ENCODE measurements at regions not wholly inside any gene's neighbourhood (a gene's known extent, or its start where the extent isn't known, plus 50 kb on each side); places are given as distances from the start of the nearest gene placed in this dataset.

DNA sequence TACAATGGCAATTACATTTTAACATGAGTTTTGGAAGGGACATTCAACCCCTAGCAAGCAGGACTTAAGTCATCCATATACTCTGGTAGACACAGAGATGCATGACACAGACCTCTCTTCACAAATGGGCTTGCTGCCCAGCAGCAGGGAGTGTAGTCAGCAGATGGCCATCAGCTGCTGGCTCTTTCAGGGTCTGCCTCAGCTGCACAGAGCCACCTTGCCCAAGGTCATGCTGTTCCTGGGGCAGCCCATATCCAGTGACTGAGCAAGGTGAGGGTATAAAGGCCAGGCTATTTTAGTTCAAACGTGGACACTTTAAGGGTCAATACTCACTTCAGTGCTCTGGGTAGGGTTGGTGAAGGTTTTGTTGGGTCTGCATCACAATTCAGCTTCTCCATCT lies 58.3 kb upstream of the JDP2 start (continued):
- TF ChIP-seq, protein P1, sequence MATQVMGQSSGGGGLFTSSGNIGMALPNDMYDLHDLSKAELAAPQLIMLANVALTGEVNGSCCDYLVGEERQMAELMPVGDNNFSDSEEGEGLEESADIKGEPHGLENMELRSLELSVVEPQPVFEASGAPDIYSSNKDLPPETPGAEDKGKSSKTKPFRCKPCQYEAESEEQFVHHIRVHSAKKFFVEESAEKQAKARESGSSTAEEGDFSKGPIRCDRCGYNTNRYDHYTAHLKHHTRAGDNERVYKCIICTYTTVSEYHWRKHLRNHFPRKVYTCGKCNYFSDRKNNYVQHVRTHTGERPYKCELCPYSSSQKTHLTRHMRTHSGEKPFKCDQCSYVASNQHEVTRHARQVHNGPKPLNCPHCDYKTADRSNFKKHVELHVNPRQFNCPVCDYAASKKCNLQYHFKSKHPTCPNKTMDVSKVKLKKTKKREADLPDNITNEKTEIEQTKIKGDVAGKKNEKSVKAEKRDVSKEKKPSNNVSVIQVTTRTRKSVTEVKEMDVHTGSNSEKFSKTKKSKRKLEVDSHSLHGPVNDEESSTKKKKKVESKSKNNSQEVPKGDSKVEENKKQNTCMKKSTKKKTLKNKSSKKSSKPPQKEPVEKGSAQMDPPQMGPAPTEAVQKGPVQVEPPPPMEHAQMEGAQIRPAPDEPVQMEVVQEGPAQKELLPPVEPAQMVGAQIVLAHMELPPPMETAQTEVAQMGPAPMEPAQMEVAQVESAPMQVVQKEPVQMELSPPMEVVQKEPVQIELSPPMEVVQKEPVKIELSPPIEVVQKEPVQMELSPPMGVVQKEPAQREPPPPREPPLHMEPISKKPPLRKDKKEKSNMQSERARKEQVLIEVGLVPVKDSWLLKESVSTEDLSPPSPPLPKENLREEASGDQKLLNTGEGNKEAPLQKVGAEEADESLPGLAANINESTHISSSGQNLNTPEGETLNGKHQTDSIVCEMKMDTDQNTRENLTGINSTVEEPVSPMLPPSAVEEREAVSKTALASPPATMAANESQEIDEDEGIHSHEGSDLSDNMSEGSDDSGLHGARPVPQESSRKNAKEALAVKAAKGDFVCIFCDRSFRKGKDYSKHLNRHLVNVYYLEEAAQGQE (IDR thresholded peaks at IDR 0.05; ENCODE audit: unreplicated experiment): no peak
- TF ChIP-seq ZNF114 (CRISPR knock-in tag; IDR thresholded peaks at IDR 0.05) (no peak), STAT1 (IDR thresholded peaks at IDR 0.05; ENCODE audit: unreplicated experiment) (no peak)
- TF ChIP-seq, protein P2, sequence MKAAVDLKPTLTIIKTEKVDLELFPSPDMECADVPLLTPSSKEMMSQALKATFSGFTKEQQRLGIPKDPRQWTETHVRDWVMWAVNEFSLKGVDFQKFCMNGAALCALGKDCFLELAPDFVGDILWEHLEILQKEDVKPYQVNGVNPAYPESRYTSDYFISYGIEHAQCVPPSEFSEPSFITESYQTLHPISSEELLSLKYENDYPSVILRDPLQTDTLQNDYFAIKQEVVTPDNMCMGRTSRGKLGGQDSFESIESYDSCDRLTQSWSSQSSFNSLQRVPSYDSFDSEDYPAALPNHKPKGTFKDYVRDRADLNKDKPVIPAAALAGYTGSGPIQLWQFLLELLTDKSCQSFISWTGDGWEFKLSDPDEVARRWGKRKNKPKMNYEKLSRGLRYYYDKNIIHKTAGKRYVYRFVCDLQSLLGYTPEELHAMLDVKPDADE (IDR thresholded peaks at IDR 0.05): no peak

DNA sequence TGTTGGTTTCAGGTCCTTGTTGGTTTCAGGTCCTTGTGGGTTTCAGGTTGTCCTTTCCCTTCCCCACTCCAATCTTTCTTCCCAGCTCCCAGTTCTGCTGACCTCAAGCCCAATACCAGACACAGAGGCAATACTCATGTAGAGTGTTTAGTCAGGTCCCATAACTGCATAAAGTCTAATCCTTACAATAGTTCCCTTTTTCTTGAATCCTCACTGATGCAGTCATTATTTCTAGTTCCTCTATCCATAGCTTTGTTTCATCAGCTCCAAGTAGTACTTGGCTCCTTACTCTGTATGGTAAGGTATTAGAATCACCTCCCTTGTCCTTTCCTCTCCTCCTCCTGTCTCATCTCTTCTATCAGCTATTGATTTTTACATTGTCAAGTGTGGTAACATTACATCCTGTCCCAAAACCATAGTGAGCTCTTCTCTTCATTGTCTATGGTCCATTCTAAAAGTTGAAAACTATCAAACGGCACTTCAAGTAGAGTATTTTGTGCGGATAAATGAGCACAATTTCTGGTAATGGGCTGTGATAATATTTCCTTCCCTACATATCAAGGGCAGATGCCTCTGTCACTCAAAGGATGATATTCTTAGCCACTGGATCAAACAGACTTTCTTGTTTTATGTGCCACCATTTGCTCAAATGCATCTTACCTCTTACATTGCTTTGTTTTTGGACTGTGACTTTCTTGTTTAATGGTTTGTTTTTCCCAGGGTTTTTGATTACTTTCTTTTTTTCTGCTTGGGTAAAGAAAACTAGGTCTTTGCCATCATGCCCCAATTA lies 57.2 kb upstream of the JDP2 start:
- no peak overlapping the region for H2AFZ ChIP-seq
- H3F3A ChIP-seq (replicated peaks; ENCODE audit: low read depth): no peaks in the 10 kb centered on the region
- H3K36me3 ChIP-seq (ENCODE audit: insufficient read depth): no peaks in the 10 kb centered on the region
- no peak overlapping the region for H3K4me3 ChIP-seq
- no peaks in the 10 kb centered on the region; the same call in 1 of the 2 replicates for H3K9me2 ChIP-seq (ENCODE audit: insufficient read depth)
- H4K20me1 ChIP-seq (replicated peaks; ENCODE audit: insufficient read depth): no peaks in the 10 kb centered on the region
- no peak overlapping the region for H3K4me2 ChIP-seq
- no peaks in the 10 kb centered on the region for H3K9me3 Mint-ChIP-seq
- H3K4me1 Mint-ChIP-seq: no peaks in the 10 kb centered on the region
- no peaks in the 10 kb centered on the region for H3K27me3 ChIP-seq (ENCODE audit: insufficient read depth)
- H3K4me3 Mint-ChIP-seq: no peak overlapping the region
- no peak overlapping the region for H3K27ac Mint-ChIP-seq
- no peak for DNase-seq (ENCODE audit: low spot score)
- no peaks in the 10 kb centered on the region for H3K27me3 Mint-ChIP-seq (ENCODE audit: insufficient read depth, low read depth, poor library complexity)
- no peaks in the 10 kb centered on the region for H3K36me3 Mint-ChIP-seq (ENCODE audit: low read depth)
- no peak overlapping the region for H3K27ac ChIP-seq (ENCODE audit: low read depth)
- no peaks in the 10 kb centered on the region for H3K4me1 ChIP-seq (ENCODE audit: insufficient read depth)
- ATAC-seq: no peak
- no peaks in the 10 kb centered on the region for H3K79me2 ChIP-seq (replicated peaks; ENCODE audit: insufficient read depth)
- TF ChIP-seq, protein P2 (IDR thresholded peaks at IDR 0.05): no peak
- TF ChIP-seq CREB1 (CRISPR knock-in tag; IDR thresholded peaks at IDR 0.05; ENCODE audit: low read depth): no peak
- TF ChIP-seq, protein P3, sequence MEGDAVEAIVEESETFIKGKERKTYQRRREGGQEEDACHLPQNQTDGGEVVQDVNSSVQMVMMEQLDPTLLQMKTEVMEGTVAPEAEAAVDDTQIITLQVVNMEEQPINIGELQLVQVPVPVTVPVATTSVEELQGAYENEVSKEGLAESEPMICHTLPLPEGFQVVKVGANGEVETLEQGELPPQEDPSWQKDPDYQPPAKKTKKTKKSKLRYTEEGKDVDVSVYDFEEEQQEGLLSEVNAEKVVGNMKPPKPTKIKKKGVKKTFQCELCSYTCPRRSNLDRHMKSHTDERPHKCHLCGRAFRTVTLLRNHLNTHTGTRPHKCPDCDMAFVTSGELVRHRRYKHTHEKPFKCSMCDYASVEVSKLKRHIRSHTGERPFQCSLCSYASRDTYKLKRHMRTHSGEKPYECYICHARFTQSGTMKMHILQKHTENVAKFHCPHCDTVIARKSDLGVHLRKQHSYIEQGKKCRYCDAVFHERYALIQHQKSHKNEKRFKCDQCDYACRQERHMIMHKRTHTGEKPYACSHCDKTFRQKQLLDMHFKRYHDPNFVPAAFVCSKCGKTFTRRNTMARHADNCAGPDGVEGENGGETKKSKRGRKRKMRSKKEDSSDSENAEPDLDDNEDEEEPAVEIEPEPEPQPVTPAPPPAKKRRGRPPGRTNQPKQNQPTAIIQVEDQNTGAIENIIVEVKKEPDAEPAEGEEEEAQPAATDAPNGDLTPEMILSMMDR (conservative IDR thresholded peaks at IDR 0.05; ENCODE audit: low read depth in 2 of 2): no peak
- TF ChIP-seq, protein P4, sequence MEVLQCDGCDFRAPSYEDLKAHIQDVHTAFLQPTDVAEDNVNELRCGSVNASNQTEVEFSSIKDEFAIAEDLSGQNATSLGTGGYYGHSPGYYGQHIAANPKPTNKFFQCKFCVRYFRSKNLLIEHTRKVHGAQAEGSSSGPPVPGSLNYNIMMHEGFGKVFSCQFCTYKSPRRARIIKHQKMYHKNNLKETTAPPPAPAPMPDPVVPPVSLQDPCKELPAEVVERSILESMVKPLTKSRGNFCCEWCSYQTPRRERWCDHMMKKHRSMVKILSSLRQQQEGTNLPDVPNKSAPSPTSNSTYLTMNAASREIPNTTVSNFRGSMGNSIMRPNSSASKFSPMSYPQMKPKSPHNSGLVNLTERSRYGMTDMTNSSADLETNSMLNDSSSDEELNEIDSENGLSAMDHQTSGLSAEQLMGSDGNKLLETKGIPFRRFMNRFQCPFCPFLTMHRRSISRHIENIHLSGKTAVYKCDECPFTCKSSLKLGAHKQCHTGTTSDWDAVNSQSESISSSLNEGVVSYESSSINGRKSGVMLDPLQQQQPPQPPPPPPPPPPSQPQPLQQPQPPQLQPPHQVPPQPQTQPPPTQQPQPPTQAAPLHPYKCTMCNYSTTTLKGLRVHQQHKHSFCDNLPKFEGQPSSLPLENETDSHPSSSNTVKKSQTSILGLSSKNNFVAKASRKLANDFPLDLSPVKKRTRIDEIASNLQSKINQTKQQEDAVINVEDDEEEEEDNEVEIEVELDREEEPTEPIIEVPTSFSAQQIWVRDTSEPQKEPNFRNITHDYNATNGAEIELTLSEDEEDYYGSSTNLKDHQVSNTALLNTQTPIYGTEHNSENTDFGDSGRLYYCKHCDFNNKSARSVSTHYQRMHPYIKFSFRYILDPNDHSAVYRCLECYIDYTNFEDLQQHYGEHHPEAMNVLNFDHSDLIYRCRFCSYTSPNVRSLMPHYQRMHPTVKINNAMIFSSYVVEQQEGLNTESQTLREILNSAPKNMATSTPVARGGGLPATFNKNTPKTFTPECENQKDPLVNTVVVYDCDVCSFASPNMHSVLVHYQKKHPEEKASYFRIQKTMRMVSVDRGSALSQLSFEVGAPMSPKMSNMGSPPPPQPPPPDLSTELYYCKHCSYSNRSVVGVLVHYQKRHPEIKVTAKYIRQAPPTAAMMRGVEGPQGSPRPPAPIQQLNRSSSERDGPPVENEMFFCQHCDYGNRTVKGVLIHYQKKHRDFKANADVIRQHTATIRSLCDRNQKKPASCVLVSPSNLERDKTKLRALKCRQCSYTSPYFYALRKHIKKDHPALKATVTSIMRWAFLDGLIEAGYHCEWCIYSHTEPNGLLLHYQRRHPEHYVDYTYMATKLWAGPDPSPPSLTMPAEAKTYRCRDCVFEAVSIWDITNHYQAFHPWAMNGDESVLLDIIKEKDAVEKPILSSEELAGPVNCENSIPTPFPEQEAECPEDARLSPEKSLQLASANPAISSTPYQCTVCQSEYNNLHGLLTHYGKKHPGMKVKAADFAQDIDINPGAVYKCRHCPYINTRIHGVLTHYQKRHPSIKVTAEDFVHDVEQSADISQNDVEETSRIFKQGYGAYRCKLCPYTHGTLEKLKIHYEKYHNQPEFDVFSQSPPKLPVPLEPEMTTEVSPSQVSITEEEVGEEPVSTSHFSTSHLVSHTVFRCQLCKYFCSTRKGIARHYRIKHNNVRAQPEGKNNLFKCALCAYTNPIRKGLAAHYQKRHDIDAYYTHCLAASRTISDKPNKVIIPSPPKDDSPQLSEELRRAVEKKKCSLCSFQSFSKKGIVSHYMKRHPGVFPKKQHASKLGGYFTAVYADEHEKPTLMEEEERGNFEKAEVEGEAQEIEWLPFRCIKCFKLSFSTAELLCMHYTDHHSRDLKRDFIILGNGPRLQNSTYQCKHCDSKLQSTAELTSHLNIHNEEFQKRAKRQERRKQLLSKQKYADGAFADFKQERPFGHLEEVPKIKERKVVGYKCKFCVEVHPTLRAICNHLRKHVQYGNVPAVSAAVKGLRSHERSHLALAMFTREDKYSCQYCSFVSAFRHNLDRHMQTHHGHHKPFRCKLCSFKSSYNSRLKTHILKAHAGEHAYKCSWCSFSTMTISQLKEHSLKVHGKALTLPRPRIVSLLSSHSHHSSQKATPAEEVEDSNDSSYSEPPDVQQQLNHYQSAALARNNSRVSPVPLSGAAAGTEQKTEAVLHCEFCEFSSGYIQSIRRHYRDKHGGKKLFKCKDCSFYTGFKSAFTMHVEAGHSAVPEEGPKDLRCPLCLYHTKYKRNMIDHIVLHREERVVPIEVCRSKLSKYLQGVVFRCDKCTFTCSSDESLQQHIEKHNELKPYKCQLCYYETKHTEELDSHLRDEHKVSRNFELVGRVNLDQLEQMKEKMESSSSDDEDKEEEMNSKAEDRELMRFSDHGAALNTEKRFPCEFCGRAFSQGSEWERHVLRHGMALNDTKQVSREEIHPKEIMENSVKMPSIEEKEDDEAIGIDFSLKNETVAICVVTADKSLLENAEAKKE (CRISPR knock-in tag; IDR thresholded peaks at IDR 0.05): no peak
- TF ChIP-seq JUNB (IDR thresholded peaks at IDR 0.05; ENCODE audit: unreplicated experiment): no peak
- TF ChIP-seq STAT1 (IDR thresholded peaks at IDR 0.05; ENCODE audit: unreplicated experiment): no peak
- TF ChIP-seq NANOG (IDR thresholded peaks at IDR 0.05; ENCODE audit: borderline replicate concordance): no peak
- TF ChIP-seq EZH2 (IDR thresholded peaks at IDR 0.05; ENCODE audit: low read depth, unreplicated experiment): no peak
